ENCODE measurements at regions not wholly inside any gene's neighbourhood (a gene's known extent, or its start where the extent isn't known, plus 50 kb on each side); places are given as distances from the start of the nearest gene placed in this dataset.

GRCh38 chr1:230555814-230556213, 86.5 kb upstream of the COG2 start:
- no peak for TF ChIP-seq EZH2phosphoT487 (IDR thresholded peaks at IDR 0.05)
- no peak for TF ChIP-seq CTCF (IDR thresholded peaks at IDR 0.05)

Data from neural progenitor cell (in vitro differentiated cells).